Activated naive CD4-positive, alpha-beta T cell treated with anti-CD3 and anti-CD28 coated beads, Interleukin-2, amount 50 U/mL, for 16 hours (primary cell): ENCODE measurements at regions not wholly inside any gene's neighbourhood (a gene's known extent, or its start where the extent isn't known, plus 50 kb on each side); places are given as distances from the start of the nearest gene placed in this dataset.

Experiments used
- DNase-seq: peaks from one replicate; pipeline ENCODE4 v3.0.0-alpha.2; 2020

DNA sequence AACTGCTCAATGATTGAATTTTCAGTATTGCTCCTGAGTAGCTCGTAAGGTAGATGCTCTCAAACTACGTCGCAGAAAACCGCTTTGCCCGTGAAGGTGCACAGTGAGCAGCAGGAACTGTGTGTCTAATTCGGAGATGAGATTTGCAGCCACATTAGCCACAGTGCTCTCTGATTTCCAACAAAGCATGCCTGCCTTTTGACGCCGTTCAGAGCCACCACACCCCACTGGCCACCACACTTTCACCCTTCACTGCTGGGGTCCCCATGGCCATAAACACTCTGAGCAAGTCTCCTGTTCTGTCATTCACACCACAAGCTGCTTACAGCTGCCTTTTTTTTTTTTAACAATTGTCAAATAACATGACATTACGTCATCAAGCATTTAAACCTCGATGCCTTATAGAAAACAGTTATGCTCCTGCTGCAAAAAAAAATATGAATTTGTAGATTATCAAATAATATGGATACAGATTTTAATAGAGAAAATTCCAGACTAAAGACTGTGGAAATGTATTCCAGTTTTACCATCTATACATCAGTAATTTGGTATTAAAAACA lies 578.8 kb upstream of the PFKP start:
- no peak for DNase-seq

DNA sequence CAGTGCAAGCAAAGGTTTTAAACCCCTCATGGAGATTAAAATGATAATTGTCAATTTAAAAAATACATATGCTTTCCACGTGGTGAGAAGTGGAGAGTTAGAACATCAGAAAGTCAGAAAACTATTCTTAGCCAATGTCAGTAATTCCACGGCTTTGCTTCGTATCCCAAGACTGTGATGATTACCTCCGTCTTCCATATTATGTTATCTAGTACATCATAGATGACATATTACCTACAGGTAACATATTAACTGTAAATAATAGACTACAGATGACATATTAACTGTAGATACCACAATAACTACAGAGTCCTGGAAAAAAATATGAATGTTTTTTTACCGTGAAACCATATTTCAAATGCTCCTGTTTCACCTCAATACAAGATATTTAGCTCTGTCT lies 579.4 kb upstream of the PFKP start:
- DNase-seq: no peak

DNA sequence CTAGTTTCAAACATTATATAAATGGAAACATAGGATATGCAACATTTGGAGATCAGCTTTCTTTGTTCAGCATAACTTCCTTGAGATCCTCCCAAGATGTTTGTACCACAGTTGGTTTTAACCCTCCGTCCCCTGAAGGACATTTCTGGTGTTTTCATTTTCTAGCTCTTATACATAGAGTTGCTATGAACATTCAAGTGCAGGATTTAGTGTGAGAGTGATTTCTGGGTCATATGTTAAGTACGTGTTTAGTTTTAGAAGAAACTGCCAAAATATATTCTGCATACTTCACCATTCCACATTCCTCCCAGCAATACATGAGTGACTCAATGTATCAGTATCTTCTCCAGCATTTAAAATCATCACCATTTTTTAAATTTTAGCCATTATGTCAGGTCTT lies 588.7 kb upstream of the PFKP start:
- no peak for DNase-seq

DNA sequence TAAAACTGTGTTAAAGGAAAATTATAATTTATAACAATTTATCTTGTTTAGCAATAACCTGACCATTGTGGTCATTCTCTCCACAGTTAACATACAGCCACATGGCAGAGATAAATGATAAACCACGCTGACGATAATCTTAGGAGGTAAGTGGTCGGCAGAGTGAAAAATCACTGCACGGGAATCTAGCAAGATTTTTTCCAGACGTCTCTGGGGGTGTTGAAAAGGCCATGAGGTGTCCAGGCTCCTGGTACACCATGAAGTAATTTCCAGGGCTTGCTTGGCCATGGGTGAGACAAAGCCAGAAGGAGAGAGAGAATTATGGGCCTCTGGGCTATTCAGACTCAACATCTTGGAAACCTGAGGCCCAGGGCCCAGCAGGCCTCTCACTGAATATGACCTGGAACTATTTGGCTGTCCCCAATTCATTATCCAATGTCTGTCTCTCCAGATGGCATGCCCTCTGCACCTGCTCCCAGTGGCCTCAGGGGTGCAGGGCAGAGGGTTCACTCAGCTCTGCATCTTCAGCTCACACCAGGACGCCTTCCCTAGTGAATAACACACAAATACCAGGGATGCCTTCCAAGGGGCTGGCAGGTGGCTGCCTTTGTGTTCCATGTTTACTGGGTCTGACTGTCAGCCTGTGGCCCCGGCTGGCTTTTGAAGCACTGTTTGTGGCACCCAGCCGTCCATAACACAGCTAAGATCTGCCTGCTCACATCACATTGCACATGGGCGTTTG lies 590.4 kb upstream of the PFKP start:
- no peak for DNase-seq

DNA sequence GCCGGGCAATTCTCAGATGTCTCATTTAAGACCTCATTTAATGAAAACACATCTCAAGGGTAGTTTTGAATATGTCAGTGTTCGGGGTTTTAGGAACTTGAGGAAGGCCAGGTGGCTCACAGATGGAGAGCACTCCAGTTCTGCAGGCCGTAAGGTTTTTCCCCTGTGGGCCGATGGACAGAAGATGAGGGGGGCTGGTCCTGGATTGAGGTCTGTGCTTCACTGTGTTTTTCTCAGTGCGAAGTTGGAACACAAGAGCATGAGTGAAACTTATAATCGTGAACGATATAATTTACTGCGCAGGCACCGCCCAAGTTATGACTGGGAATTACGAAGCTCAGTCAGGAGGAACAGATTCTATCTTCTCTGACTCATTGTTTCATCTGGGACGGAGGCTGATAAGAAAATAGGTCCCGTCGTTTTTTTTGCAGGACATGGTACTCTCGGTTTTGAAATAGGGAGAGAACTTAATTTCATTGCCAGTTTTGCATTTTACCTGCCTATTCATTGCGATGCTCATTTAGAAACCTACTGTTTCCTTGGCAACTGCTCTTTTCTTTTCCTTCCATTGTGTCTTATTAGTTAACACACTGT lies 591.0 kb upstream of the PFKP start:
- DNase-seq: no peak

DNA sequence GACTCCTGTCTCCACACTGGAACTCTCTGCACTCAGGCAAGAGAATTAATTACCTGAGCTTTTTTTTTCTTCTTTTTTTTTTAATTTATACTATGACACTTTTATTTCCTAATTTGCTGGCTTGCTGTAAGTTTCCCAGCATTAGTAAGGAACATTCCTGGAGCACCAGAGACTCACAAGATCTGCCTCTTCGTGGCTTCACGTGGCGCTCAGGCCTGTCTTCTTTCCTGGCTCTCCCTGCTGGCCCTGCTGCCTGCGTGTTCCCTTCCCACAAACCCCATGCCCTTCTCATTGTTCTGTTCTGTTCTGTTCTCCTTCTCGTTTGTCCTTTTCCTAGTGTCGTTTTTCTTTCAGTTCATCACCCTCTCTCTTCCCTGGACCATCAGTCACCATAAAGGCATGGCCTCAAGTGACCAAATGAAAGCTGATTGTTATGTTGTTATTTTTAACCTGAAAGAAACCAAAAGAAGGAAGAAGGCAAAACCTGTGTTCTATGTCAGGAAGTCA lies 591.6 kb upstream of the PFKP start:
- DNase-seq: no peak

DNA sequence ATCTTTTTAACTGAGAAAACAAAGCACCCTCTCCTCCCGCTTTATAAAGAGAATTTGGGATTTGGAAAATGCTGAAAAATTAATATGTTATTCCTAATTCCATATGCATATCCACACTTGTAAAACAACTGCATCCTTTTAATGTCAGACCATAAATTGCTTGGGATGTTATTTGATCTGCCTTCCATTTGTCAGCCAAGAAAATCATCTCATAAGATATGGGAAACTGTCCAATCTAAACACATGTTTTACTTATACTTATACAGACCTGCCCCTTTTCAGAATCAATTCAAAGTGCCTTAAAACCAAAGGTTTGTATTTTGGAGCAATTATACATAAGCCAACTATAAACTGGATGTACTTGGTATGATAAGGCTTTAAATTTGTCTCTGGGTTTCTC lies 595.5 kb upstream of the PFKP start:
- no peak for DNase-seq

DNA sequence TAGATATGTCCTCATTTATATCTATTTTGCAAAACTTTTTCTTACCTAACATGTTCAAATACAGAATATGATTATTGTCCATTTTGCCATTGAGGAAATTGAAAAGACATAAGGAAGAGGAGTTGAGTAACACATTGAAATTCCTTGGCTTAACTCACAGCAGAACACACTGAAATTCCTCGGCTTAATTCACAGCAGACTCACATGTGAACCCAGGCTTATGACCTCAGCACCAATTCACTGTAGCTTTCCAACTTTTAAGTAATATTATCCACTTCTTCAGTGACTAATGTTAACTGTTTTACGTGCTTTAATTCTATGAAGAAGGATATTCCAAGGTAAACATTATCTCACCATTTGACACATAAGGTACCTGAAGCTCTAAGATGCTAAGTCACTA lies 597.5 kb upstream of the PFKP start:
- no peak for DNase-seq

DNA sequence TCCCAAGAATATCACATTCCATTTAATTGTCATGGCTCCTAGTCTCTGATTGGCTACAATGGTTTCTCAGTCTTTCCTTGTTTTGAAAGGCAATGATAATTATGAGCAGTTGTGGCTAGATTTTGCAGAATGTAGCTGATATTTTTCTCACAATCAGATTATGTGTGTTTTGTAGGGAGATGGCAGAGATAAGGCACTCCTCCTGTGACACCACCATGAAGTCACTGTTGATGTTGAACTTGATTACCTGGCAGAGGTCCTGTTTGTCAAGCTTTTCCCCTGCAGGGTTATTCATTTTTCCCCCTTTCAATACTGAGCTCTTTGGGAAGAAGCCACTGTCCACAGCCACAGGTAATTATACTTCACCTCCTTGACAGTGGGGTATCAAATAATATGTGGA lies 602.9 kb upstream of the PFKP start:
- no peak for DNase-seq

DNA sequence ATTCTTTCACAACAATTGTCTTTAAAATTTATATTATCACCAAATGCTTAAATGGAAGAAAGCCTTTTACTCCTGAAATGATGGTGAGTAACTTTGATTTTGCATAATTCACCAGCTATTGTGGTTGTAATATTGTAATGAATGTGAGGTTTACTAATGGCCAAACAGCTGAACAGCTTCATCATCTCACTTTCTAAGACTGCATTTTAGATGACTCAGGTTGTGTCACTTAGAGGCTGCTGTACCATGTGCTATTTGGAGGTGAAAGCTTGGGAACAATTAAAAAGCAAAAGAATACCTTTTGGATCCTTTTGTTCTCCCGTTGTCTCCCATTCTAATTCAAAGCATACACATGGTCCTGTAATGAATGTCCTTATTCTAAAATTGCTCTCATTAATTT lies 604.0 kb upstream of the PFKP start:
- DNase-seq: no peak

DNA sequence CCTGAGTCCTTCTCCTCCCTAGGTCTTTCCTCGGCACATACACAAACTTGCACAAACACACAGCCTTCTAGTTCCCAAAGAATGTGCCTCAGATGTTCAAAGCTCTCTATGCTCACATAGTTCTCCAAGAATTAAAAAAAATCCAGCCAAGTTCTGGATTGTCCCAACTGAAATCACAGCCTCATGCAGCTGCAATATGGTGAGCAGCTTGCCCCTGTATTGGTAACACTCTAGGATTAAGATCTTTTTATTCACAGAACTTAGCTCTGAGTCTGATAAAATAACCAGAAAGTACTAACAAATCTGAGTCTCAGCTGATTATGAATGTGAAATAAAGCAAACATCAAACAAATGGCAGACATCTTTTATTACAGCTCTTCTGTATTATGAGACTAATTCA lies 604.8 kb upstream of the PFKP start:
- no peak for DNase-seq

DNA sequence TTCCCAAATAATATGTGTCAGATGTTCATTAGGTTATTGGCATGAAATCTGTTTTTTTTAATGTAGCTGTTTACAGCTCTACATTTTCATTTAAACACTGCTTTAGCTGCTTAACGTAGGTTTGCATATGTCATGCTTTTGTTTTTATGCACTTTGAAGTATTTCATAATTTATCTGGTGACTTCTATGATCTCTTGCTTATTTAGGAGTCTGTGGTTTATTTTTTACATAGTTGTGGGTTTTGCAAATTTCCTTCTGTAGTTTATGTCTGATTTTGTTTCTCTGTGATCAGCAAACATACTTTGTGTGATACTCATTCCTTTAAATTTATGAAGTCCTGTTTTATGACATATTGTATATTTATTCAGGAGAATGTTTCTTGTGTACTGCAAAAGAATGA lies 606.5 kb upstream of the PFKP start:
- DNase-seq: no peak

DNA sequence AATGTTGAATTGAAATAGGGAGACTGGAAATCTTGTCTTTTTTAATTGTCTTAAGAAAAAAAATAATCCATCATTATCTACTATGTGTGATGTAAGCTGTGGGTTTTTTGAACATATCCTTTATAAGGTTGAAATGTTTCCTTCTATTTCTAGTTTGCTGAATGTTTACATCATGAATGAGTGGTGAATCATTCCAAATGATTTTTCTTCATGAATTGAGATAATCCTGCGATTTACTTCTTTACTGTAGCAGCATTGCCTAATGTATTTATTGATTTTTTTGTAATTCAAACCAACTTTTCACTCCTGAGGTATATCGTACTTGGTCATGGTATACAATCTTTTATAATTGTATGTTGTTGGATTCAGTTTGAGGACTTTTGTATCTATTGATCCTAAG lies 607.6 kb upstream of the PFKP start:
- no peak for DNase-seq

DNA sequence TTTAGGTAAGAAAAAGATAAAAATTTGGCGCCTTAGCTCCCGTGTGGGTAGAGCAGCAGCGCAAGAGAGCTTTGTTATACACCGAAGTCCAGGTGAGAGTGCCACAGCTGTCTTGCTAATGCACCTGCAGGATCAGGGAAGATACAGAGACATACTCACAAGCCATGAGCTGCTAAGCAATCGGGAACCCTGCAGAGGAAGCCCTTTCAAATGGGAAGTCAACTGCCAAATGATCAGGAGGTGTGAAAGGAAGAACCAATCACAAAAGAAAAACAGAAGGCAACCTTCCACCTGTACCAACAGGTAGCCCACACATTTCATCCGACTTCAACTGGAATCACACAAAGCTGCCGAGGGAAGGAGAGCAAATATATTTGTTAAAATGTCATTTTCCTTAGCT lies 610.5 kb upstream of the PFKP start:
- no peak for DNase-seq

DNA sequence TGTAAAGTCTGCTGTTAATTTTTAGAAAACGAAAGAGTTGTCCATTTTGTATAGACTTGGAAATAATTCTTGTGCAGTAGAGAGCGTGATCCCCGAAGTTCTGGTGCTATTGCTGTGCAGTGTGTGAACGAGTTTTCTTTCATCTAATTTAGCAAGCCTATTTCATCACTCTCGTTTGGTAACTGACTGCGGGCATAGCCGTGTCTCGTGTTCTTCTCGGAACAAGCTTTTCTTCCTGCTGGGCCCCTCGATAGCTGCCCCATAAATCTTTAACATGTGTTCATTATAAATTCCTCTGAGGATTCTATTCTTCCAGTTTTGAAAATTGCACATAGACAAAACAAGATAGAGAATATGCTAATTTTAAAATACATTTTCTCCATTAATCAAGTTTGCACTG lies 622.0 kb upstream of the PFKP start:
- DNase-seq: no peak

DNA sequence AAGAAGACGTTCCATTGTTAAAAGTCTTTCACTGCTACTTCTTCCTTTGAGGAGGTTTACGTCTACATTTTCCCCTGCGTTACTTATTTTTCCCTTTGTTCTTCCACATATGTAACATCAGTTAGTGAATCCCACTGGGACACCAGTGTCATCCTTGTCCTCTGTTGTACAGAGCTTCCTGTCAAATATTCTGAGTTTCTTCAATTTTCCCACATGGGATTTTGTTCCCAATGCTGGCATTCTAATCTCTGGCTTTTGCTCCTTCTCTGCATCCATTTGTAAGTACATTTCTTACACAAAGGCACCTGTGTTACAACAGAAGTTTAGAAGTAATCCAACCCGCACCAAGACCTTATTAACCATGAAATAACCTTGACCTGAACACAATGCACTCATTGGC lies 627.4 kb upstream of the PFKP start:
- no peak for DNase-seq

DNA sequence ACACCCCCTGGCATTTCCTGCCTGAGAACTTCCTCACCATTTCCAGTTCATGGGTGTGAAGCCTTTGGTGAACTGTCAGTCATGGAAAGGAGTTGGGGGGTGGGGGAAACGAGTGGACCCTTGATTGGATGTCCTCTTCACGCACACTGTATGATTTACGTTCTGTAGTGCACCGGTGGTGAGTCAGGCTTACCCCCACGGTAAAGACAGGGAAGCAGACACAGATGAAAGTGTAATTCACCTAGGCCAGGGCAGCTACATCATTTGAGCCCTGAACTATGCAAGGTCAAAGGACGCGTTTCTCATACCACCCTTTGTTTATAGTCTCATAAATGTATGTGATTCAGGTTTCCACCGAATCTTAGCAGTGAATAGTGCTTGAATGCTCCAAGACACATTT lies 628.3 kb upstream of the PFKP start:
- no peak for DNase-seq

DNA sequence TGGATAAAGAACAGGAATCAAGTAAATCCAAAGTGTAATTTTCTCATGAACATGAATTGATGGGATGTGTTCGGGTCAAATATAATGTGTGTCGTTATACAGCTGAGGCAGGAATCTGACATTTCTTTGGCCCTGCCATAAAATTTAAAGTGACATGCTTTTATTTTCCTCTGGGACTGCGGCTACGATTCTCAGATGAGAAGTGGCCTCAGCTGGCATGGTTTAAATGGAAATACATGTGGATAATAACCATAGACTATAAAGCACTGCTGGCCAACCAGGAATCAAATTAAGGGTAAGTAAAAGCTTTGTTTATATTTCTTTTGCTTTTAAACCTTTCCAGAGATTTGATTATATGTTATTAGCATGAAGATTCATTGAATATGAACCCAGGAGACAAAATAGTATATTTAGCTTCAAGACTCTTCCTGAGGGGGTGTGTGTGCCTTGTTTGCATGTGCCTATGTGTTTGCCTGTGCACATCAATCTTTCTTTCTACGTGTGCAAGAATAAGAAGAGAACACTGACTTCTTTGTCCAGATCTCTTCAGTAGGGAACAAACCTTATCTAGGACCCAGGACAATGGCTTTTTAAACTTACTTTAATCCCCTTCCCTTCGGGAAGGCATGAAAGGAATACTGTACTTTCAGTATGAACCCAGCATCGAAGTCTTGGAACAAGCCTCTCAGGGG lies 629.0 kb upstream of the PFKP start:
- no peak for DNase-seq

DNA sequence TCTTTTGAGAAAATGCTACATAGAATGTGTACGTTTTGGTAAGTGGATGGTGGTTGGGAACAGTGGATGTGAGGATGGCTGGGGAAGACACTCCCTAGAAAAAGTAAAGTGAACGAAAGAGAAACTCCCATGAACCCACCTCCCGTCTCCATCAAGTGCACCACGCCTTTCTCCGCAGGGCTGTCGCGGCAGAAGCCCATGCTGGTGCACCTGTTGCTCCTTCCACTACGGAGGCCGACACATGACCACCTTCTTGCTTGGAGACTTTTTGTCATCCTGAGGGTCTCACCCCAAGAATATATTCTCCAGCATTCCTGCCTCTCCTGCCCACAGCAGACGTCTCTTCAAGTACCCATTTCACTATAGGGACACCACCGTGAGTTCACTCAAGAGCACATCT lies 630.4 kb upstream of the PFKP start:
- no peak for DNase-seq

DNA sequence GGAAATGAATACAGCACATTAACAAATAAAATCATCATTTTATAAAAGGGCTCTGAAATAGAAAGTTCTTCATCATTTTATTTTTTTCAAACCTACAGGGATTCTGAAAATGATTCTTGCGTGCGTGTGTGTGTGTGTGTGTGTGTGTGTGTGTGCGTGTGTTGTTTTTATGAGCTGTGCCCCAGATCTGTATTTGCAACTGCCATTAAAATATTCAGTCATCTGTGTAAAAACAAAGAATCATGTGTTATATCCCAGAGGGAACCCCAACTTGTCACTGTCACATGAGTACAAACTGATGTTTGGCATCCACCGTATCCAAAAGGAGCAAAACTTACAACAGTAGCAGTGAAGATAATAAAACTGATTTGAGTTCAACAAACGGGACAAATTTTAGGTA lies 635.4 kb upstream of the PFKP start:
- no peak for DNase-seq

DNA sequence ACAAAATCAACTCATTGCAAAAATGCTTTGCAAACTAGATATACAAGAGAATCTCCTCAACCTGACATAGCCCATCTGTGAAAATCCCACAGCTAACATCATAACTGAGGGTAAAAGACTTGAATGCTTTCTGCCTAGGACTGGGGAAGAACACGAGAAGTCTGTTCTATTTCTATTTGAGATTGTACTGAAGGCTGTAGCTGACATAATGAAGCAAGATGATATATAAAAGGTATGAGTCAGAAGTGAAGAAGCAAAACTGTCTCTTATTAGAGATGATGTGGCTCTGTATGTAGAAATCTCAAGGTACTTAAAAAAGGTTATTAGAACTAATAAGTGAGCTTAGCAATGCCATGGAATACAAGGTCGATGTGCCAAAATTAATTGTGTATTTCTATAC lies 639.9 kb upstream of the PFKP start:
- no peak for DNase-seq

DNA sequence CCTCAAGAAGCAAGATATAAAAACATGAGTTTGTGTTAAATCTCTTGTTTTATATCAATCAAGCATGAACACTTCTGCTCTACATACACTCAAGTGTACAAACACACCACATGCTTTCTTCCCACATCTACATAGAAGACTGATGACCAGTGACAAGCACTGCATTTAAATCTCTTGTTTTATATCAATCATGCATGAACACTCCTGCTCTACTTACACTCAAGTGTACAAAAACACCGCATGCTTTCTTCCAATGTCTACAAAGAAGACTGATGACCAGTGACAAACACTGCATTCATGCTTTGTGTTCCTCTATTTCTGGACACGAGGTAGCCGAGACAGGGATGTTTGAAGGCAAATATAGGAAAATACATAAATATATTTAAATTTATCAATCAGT lies 642.0 kb upstream of the PFKP start:
- DNase-seq: no peak

DNA sequence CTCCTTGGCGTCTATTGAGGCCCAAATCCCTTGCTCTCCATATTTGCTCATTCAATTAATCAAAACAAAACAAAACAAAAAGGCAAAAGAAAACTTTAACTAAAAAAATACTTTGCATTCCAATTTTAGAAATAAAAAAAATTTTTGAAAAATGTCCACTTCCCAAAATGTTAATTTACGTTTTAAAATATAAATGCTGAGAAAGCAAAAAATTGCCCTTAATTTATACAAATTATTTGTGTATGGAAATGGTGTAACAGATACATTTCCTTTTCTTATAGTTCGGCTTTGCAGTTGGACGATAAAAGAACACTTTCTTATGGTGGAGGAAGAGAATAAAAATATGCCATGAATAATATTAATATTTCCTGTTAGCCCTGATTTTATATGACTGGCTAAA lies 652.8 kb upstream of the PFKP start:
- no peak for DNase-seq

DNA sequence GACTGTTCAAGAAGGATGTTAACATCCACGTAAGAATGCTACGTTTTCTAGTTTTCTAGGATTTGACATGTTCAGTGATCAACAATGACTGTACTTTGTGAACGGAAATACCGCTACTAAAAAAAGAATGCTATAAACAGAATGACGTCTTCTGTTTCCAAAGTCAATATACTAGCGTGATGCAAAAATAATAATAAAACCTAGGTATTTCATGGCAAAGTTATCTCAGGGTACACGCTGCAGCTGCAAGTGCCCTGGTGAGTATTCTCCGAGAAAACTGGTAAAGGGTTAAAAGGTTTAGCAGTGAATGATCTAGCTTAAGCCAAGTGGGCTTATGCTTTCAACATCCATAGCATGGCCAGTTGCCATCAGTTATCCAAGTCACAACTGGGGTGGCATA lies 653.3 kb upstream of the PFKP start:
- no peak for DNase-seq
